Keratinocyte (primary cell): ENCODE measurements at regions not wholly inside any gene's neighbourhood (a gene's known extent, or its start where the extent isn't known, plus 50 kb on each side); places are given as distances from the start of the nearest gene placed in this dataset.

Source experiments
- CTCF ChIP-seq, 3 experiments: IDR thresholded peaks in 1 of 3; conservative IDR thresholded peaks in 1 of 3; optimal IDR thresholded peaks in 1 of 3; 2 replicates in 2 of 3; 3 replicates in 1 of 3; pipeline versions ENCODE3 to v1.5.1; 2011; ENCODE audit warnings: low read length in 3 of 3, mild to moderate bottlenecking in 3 of 3, moderate library complexity in 2 of 3, control low read depth in 1 of 3, inconsistent platforms in 1 of 3; ENCODE audit not compliant: insufficient read depth in 2 of 3; ENCODE audit errors: extremely low read depth in 1 of 3
- EZH2 ChIP-seq: IDR thresholded peaks from one replicate; pipeline ENCODE4 v1.6.1; 2012; ENCODE audit warnings: inconsistent platforms, mild to moderate bottlenecking, low read length, moderate library complexity

- no peak for TF ChIP-seq CTCF (optimal IDR thresholded peaks at IDR 0.05 in 1 of 3, IDR thresholded peaks at IDR 0.05 in 1 of 3, conservative IDR thresholded peaks at IDR 0.05 in 1 of 3; ENCODE audit: extremely low read depth in 1 of 3, insufficient read depth in 2 of 3, low read length in 3 of 3)
- TF ChIP-seq EZH2: no peak
Observed at GRCh38 chr14:43649508-43649907, 857.6 kb downstream of the FSCB start.
